ENCODE measurements at regions not wholly inside any gene's neighbourhood (a gene's known extent, or its start where the extent isn't known, plus 50 kb on each side); places are given as distances from the start of the nearest gene placed in this dataset.
"Not testable (repeated sequence)": the region's sequence is repeated elsewhere in the genome, so short reads cannot be mapped to it uniquely, and the experiment has no call there.

DNA sequence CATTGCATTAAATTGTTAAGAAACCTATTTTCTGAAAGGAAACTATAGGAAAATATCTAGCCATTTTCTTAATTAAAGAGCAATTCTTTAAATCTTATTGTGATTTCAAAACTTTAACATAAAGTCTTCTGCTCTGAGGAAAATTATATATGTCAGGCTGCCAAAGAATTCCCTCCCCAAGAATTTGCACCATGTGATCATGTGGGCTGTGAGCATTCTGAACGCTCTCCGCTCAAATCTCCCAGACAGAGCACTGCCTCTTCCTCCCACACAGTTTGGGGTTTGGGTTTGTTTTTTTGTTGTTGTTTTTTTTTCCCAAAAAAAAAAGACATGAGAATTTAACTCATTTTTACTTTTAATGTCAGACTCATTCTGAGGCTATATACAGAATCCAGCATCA is 155.9 kb upstream of the PALMD start:
- Mint-ChIP-seq H3K9me3 (no peaks in the 10 kb centered on the region), H3K4me3 (no peak overlapping the region), H3K4me1 (ENCODE audit: low read depth) (no peaks in the 10 kb centered on the region), H3K36me3 (ENCODE audit: insufficient read depth in 2 of 2) (no peaks in the 10 kb centered on the region), H3K27me3 (ENCODE audit: low read depth) (peaks cover 18% of the 10 kb centered on the region), H3K27ac (no peak overlapping the region)
- no peak for DNase-seq
- no peak for ATAC-seq (replicated peaks in 1 of 2)

DNA sequence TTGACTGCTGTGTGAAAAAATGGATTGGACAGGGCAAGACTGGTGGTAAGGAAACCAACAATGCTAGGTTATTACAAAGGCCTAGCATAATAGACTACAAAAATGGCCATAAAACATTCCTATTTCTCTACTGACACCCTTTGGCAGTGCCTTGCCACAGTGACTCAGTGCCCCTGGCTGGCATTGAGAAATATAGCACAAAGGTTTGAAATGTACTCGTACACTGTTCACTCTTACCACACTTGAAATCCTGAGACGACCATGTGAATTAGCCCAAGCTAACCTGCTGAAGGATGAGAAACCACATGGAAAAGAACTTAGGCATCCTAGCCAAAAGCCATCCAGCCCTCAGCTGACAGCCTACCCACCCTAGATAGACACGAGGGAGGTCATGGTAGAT is 149.8 kb upstream of the PALMD start:
- H3K4me1 Mint-ChIP-seq (ENCODE audit: low read depth) = no peaks in the 10 kb centered on the region
- H3K27ac Mint-ChIP-seq = no peak overlapping the region
- H3K4me3 Mint-ChIP-seq = no peak overlapping the region
- no peaks in the 10 kb centered on the region for H3K9me3 Mint-ChIP-seq
- no peaks in the 10 kb centered on the region for H3K36me3 Mint-ChIP-seq (ENCODE audit: insufficient read depth in 2 of 2)
- DNase-seq (no peak), ATAC-seq (replicated peaks in 1 of 2) (no peak)
- H3K27me3 Mint-ChIP-seq (ENCODE audit: low read depth) = peaks cover 7% of the 10 kb centered on the region

DNA sequence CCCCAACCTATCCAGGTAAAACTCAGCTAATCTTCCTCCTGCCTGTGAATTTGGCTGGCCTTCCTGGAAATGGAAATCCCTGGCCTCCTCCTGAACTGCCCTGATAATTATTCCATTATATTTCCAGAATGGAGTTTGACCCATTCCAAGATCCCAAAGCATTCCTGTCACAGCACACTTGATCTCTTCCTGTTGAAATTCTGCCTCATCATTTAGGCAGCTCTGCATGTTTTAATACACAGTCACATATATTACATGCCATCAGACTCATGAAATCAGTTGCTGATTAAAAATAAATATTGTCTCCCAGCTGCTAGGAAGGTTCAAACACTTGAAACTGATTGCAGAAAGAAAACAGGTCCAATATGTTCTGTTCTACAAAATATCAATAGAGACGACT is 148.2 kb upstream of the PALMD start:
- Mint-ChIP-seq H3K4me1 (ENCODE audit: low read depth) (no peaks in the 10 kb centered on the region), H3K27me3 (ENCODE audit: low read depth) (no peaks in the 10 kb centered on the region), H3K4me3 (no peak overlapping the region), H3K9me3 (no peaks in the 10 kb centered on the region), H3K36me3 (ENCODE audit: insufficient read depth in 2 of 2) (no peaks in the 10 kb centered on the region), H3K27ac (no peak overlapping the region)
- DNase-seq = no peak
- no peak for ATAC-seq (replicated peaks in 1 of 2)

DNA sequence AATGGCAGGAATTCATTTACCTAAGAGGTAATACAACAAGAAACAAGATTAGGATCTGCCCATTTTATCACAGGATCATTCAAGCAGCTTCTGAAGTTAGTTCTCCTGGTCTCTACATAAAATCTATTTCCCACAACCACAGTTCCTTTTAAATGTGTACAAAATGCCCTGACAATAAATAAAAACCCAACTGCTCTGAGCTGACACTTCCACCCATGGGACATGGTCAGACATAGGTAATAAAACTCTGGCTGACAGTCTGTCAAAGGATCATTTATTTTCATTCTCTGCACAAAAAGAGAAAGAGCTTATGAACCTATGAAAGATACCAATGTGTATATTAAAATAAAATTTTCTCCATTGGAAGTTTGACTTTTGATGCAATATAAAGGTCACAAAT is 145.4 kb upstream of the PALMD start:
- no peak overlapping the region for H3K27ac Mint-ChIP-seq
- no peaks in the 10 kb centered on the region for H3K9me3 Mint-ChIP-seq
- H3K27me3 Mint-ChIP-seq (ENCODE audit: low read depth) = peaks cover 4% of the 10 kb centered on the region
- no peaks in the 10 kb centered on the region for H3K36me3 Mint-ChIP-seq (ENCODE audit: insufficient read depth in 2 of 2)
- no peaks in the 10 kb centered on the region for H3K4me1 Mint-ChIP-seq (ENCODE audit: low read depth)
- no peak for ATAC-seq (replicated peaks in 1 of 2)
- DNase-seq = no peak
- no peak overlapping the region for H3K4me3 Mint-ChIP-seq

GRCh38 chr1:99501871-99502270 is 144.0 kb upstream of the PALMD start:
- H3K4me3 Mint-ChIP-seq = no peak overlapping the region
- no peaks in the 10 kb centered on the region for H3K9me3 Mint-ChIP-seq
- no peaks in the 10 kb centered on the region for H3K4me1 Mint-ChIP-seq (ENCODE audit: low read depth)
- H3K27ac Mint-ChIP-seq = no peak overlapping the region
- no peaks in the 10 kb centered on the region for H3K36me3 Mint-ChIP-seq (ENCODE audit: insufficient read depth in 2 of 2)
- DNase-seq (no peak), ATAC-seq (replicated peaks in 1 of 2) (no peak)
- peaks cover 4% of the 10 kb centered on the region for H3K27me3 Mint-ChIP-seq (ENCODE audit: low read depth)

DNA sequence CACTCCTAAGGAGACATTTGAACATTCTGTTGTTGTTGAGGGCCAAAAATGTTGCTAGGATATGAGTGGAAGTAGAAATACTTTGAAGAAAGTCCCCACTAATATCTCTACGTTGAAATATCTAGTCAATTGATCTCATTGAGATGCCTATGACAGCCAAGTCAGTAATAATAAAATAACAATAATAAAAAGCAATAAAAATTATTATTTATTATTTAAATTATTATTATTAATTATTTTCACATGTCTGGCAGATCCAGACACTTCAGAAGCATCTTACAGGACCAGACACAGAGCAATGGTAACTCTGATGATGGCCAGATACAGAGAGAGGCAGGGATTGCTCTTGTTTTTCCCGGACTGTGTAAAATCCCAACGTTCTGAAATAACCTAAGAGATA is 143.5 kb upstream of the PALMD start:
- DNase-seq (no peak), ATAC-seq (replicated peaks in 1 of 2) (no peak)
- Mint-ChIP-seq H3K4me1 (ENCODE audit: low read depth) (no peaks in the 10 kb centered on the region), H3K4me3 (no peak overlapping the region), H3K27ac (no peak overlapping the region), H3K27me3 (ENCODE audit: low read depth) (peaks cover 4% of the 10 kb centered on the region), H3K36me3 (ENCODE audit: insufficient read depth in 2 of 2) (peaks cover 0 to 2% of the 10 kb centered on the region in 2 donors), H3K9me3 (peaks cover 0 to 2% of the 10 kb centered on the region in 2 donors)

DNA sequence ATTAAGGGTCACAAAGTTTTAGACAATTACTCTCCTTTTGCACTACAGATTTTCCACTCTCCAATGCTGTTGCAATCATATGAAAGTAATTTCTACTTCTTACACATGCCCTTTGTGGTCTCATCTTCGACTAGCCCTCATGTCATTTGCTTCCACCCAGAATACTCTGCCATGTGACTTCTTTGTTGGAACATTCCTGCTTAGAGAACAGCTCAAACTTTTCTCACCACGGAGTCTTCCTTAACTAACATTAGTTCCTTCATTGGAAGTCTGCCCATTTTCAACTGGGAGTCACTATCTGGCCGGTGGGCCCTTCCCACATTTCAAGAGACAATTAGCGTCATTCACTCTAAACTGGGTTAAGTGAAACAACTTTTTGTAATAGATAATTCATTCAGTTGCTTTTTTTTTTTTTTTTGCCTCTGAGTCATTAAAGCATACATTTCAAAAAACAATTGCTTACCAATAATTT is 142.6 kb upstream of the PALMD start:
- H3K36me3 Mint-ChIP-seq (ENCODE audit: insufficient read depth in 2 of 2) = peaks cover 0 to 2% of the 10 kb centered on the region in 2 donors
- no peak overlapping the region for H3K4me3 Mint-ChIP-seq
- H3K27me3 Mint-ChIP-seq (ENCODE audit: low read depth) = peaks cover 4% of the 10 kb centered on the region
- DNase-seq = no peak
- H3K27ac Mint-ChIP-seq = no peak overlapping the region
- H3K9me3 Mint-ChIP-seq = peaks cover 0 to 2% of the 10 kb centered on the region in 2 donors
- H3K4me1 Mint-ChIP-seq (ENCODE audit: low read depth) = no peaks in the 10 kb centered on the region
- ATAC-seq (replicated peaks in 1 of 2) = no peak

DNA sequence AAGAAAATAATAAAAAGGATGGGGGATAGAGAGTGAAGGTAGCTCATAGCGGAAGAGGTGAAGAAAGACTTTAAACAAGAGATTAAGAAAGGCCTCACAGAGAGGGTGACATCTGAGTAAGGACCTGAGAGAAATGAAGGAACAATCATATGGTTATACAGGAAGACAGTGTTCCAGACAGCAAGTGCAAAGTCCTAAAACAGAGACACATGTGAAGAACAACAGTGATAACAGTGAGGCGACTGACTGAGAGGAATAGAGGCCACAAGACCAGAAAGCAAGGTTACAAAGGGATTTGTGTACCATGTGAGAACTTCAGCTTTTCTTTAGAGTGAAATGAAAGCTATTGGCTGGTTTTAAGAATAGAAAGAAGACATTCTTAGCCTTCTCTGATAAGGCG is 141.6 kb upstream of the PALMD start:
- H3K4me3 Mint-ChIP-seq = no peak overlapping the region
- H3K27ac Mint-ChIP-seq = no peak overlapping the region
- ATAC-seq (replicated peaks in 1 of 2) = no peak
- H3K36me3 Mint-ChIP-seq (ENCODE audit: insufficient read depth in 2 of 2) = peaks cover 0 to 2% of the 10 kb centered on the region in 2 donors
- DNase-seq = no peak
- no peaks in the 10 kb centered on the region for H3K4me1 Mint-ChIP-seq (ENCODE audit: low read depth)
- H3K27me3 Mint-ChIP-seq (ENCODE audit: low read depth) = peaks cover 4% of the 10 kb centered on the region
- H3K9me3 Mint-ChIP-seq = peaks cover 0 to 2% of the 10 kb centered on the region in 2 donors

GRCh38 chr1:99506631-99507030 is 139.3 kb upstream of the PALMD start:
- peak overlapping the region; percentile 40 for H3K27ac Mint-ChIP-seq
- ATAC-seq (replicated peaks in 1 of 2) (no peak), DNase-seq (no peak)
- H3K27me3 Mint-ChIP-seq (ENCODE audit: low read depth) = peaks cover 4% of the 10 kb centered on the region
- no peaks in the 10 kb centered on the region for H3K4me1 Mint-ChIP-seq (ENCODE audit: low read depth)
- H3K36me3 Mint-ChIP-seq (ENCODE audit: insufficient read depth in 2 of 2) = peaks cover 0 to 2% of the 10 kb centered on the region in 2 donors
- H3K4me3 Mint-ChIP-seq = no peak overlapping the region
- H3K9me3 Mint-ChIP-seq = peaks cover 0 to 2% of the 10 kb centered on the region in 2 donors

- H3K27me3 Mint-ChIP-seq (ENCODE audit: low read depth); H3K4me3 Mint-ChIP-seq; DNase-seq; H3K36me3 Mint-ChIP-seq (ENCODE audit: insufficient read depth in 2 of 2); ATAC-seq (replicated peaks in 1 of 2); H3K9me3 Mint-ChIP-seq; H3K4me1 Mint-ChIP-seq (ENCODE audit: low read depth); H3K27ac Mint-ChIP-seq: not testable (repeated sequence)
Measured at GRCh38 chr1:99507446-99507845, 138.5 kb upstream of the PALMD start.

DNA sequence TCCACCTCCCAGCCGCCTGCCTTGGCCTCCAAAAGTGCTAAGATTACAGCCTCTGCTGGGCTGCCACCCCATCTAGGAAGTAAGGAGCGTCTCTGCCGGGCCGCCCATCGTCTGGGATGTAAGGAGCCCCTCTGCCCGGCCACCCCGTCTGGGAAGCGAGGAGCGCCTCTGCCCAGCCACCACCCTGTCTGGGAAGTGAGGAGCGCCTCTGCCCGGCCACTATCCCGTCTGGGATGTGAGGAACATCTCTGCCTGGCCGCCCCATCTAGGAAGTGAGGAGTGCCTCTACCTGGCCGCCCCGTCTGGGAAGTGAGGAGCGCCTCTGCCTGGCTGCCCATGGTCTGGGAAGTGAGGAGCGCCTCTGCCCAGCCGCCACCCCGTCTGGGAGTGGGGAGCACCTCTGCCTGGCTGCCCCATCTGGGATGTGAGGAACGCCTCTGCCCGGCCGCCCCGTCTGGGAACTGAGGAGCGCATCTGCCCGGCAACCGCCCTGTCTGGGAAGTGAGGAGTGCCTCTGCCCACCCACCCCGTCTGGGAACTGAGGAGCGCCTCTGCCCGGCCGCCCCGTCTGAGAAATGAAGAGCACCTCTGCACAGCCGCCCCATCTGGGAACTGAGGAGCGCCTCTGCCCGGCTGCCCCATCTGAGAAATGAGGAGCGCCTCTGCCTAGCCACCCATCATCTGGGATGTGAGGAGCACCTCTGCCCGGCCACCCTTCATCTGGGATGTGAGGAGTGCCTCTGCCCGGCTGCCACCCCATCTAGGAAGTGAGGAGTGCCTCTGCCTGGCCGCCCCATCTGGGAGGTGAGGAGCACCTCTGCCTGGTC is 137.8 kb upstream of the PALMD start:
- no peak overlapping the region for H3K27ac Mint-ChIP-seq
- no peak for ATAC-seq (replicated peaks in 1 of 2)
- H3K36me3 Mint-ChIP-seq (ENCODE audit: insufficient read depth in 2 of 2) = peaks cover 0 to 2% of the 10 kb centered on the region in 2 donors
- H3K27me3 Mint-ChIP-seq (ENCODE audit: low read depth) = peaks cover 11% of the 10 kb centered on the region
- H3K4me3 Mint-ChIP-seq = no peak overlapping the region
- no peak for DNase-seq
- H3K9me3 Mint-ChIP-seq = peaks cover 0 to 2% of the 10 kb centered on the region in 2 donors
- H3K4me1 Mint-ChIP-seq (ENCODE audit: low read depth) = no peaks in the 10 kb centered on the region

DNA sequence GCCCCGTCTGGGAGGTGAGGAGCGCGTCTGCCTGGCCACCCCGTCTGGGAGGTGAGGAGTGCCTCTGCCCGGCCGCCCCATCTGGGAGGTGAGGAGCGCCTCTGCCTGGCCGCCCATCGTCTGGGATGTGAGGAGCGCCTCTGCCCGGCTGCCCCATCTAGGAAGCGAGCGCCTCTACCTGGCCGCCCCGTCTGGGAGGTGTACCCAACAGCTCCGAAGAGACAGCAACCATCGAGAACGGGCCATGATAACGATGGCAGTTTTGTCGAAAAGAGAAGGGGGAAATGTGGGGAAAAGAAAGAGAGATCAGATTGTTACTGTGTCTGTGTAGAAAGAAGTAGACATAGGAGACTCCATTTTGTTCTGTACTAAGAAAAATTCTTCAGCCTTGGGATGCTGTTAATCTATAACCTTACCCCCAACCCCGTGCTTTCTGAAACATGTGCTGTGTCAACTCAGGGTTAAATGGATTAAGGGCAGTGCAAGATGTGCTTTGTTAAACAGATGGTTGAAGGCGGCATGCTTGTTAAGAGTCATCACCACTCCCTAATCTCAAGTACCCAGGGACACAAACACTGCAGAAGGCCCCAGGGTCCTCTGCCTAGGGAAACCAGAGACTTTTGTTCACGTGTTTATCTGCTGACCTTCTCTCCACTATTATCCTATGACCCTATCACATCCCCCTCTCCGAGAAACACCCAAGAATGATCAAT is 137.0 kb upstream of the PALMD start:
- not testable (repeated sequence) for H3K9me3 Mint-ChIP-seq; H3K36me3 Mint-ChIP-seq (ENCODE audit: insufficient read depth in 2 of 2); H3K4me1 Mint-ChIP-seq (ENCODE audit: low read depth); H3K27ac Mint-ChIP-seq; DNase-seq; H3K4me3 Mint-ChIP-seq; ATAC-seq (replicated peaks in 1 of 2)
- peaks cover 11% of the 10 kb centered on the region for H3K27me3 Mint-ChIP-seq (ENCODE audit: low read depth)

GRCh38 chr1:99514823-99515552 is 130.9 kb upstream of the PALMD start:
- not testable (repeated sequence) for H3K27ac Mint-ChIP-seq; H3K4me1 Mint-ChIP-seq (ENCODE audit: low read depth); H3K9me3 Mint-ChIP-seq

More at GRCh38 chr1:99514823-99515552, 130.9 kb upstream of the PALMD start:
- ATAC-seq (replicated peaks in 1 of 2); H3K4me3 Mint-ChIP-seq; H3K27me3 Mint-ChIP-seq (ENCODE audit: low read depth); H3K36me3 Mint-ChIP-seq (ENCODE audit: insufficient read depth in 2 of 2); DNase-seq: not testable (repeated sequence)
